Endothelial cell of umbilical vein (primary cell): ENCODE measurements at regions not wholly inside any gene's neighbourhood (a gene's known extent, or its start where the extent isn't known, plus 50 kb on each side); places are given as distances from the start of the nearest gene placed in this dataset.
"Not testable (repeated sequence)": the region's sequence is repeated elsewhere in the genome, so short reads cannot be mapped to it uniquely, and the experiment has no call there.

ENCODE experiments used
- CTCF ChIP-seq, 2 donors: IDR thresholded peaks; 1 replicate in 1 of 2; 2 replicates in 1 of 2; pipeline ENCODE4 v1.5.1; 2011; ENCODE audit warnings: low read length in 2 of 2, mild to moderate bottlenecking in 2 of 2, moderate library complexity in 2 of 2, control low read depth in 1 of 2, inconsistent platforms in 1 of 2, low read depth in 1 of 2; ENCODE audit not compliant: insufficient read depth in 1 of 2; ENCODE audit errors: extremely low read depth in 1 of 2
- FOS ChIP-seq: IDR thresholded peaks from 2 replicates; pipeline ENCODE4 v1.6.1; 2011; ENCODE audit warnings: mild to moderate bottlenecking, low read length, moderate library complexity, borderline replicate concordance; ENCODE audit not compliant: insufficient read depth
- POLR2AphosphoS5 ChIP-seq: IDR thresholded peaks from 2 replicates; pipeline ENCODE4 v1.6.1; 2012; ENCODE audit warnings: low read depth, mild to moderate bottlenecking, control low read depth, low read length, moderate library complexity; ENCODE audit not compliant: insufficient read depth

GRCh38 chrX:89811440-89811839 is 110.3 kb upstream of the TGIF2LX start:
- not testable (repeated sequence) for TF ChIP-seq CTCF (IDR thresholded peaks at IDR 0.05; ENCODE audit: extremely low read depth in 1 of 2, insufficient read depth in 1 of 2, low read depth in 1 of 2, low read length in 2 of 2); POLR2AphosphoS5; FOS
